GM19397 (cell line): ENCODE measurements at regions not wholly inside any gene's neighbourhood (a gene's known extent, or its start where the extent isn't known, plus 50 kb on each side); places are given as distances from the start of the nearest gene placed in this dataset.

Source experiments
- ATAC-seq: cut with Tn5 transposase; IDR thresholded peaks from one replicate; pipeline ENCODE4 v1.9.1; 2021; ENCODE audit warnings: mild to moderate bottlenecking, moderate library complexity; ENCODE audit not compliant: unreplicated experiment

DNA sequence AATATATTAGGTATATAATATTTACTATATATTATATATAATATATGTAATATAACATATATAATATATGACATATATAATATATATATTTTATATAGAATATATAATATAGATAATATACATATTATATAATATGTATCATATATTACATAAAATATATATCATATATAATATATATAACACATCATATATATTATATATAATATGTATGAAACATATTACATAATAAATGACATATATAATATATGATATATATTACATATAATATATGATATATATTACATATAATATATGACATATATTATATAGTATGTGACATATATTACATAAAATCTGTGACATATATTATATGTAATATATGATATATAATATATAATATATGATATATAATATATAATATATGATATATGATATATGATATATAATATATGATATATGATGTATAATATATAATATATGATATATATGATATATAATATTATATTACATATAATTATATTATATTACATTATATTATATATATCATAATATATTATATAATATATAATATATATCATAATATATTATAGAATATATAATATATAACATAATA lies 119.5 kb upstream of the RIMBP3 start:
- ATAC-seq, result no peak

DNA sequence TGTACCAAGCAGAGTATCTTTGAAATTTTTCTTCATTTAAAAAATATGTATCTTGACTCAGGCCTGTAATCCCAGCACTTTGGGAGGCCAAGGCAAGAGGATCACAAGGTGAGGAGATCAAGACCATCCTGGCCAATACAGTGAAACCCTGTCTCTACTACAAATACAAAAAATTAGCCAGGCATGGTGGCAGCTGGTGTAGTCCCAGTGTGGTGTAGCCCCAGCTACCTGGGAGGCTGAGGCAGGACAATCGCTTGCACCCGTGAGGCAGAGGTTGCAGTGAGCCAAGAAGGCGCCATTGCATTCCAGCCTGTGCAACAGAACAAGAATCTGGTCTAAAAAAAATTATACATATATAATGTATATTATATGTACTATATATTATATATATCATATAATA lies 118.7 kb upstream of the RIMBP3 start:
- peak; percentile 100 for ATAC-seq
